SU-DHL-6 (cell line): ENCODE measurements at regions not wholly inside any gene's neighbourhood (a gene's known extent, or its start where the extent isn't known, plus 50 kb on each side); places are given as distances from the start of the nearest gene placed in this dataset.

Experiments used
- EZH2phosphoT487 ChIP-seq: fragments of 200-600 bp; sonication (generic), shearing (Covaris generic); conservative IDR thresholded peaks from 2 replicates; pipeline ENCODE4 v1.6.1; 2018; ENCODE audit warnings: mild to moderate bottlenecking, antibody characterized with exemption, low read length, moderate library complexity, mixed read lengths
- TF ChIP-seq, protein P1 (sequence below): fragments of 200-600 bp; sonication (generic); IDR thresholded peaks from one replicate; pipeline ENCODE4 v1.5.1; 2017; ENCODE audit warnings: antibody characterized with exemption, mild to moderate bottlenecking, low read length, moderate library complexity; ENCODE audit not compliant: insufficient read depth, poor library complexity, severe bottlenecking

GRCh38 chr11:116130122-116130521 lies 625.9 kb upstream of the CADM1 start:
- TF ChIP-seq, protein P1, sequence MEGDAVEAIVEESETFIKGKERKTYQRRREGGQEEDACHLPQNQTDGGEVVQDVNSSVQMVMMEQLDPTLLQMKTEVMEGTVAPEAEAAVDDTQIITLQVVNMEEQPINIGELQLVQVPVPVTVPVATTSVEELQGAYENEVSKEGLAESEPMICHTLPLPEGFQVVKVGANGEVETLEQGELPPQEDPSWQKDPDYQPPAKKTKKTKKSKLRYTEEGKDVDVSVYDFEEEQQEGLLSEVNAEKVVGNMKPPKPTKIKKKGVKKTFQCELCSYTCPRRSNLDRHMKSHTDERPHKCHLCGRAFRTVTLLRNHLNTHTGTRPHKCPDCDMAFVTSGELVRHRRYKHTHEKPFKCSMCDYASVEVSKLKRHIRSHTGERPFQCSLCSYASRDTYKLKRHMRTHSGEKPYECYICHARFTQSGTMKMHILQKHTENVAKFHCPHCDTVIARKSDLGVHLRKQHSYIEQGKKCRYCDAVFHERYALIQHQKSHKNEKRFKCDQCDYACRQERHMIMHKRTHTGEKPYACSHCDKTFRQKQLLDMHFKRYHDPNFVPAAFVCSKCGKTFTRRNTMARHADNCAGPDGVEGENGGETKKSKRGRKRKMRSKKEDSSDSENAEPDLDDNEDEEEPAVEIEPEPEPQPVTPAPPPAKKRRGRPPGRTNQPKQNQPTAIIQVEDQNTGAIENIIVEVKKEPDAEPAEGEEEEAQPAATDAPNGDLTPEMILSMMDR = no peak
- no peak for TF ChIP-seq EZH2phosphoT487
